HCT116 (cell line): ENCODE measurements at regions not wholly inside any gene's neighbourhood (a gene's known extent, or its start where the extent isn't known, plus 50 kb on each side); places are given as distances from the start of the nearest gene placed in this dataset.

Experiments
- ATAC-seq: fragments of 200-7000 bp; cut with Tn5 transposase; 2 replicates; pipeline ENCODE4 v1.9.1; 2020; ENCODE audit warnings: mild to moderate bottlenecking, moderate library complexity
- BruUV-seq: library from RNA; stranded (reverse); fragments of 400-500 nt; replicated peaks from 2 replicates; lab custom pipeline; 2021; lab: Mats Ljungman, UMichigan
- CTCF ChIA-PET: fragments of 300-600 bp; sonication (Branson Sonifier 250); formaldehyde crosslinking; loops from one replicate; lab custom pipeline; 2021; ENCODE audit warnings: antibody characterized with exemption; lab: Charles Lee
- POLR2A ChIA-PET: fragments of 300-600, 350-600 bp; sonication (Branson Sonifier 250); formaldehyde crosslinking; loops from one replicate; lab custom pipeline; 2021; ENCODE audit warnings: antibody characterized with exemption; lab: Charles Lee
- RAD21 ChIA-PET, 2 experiments: fragments of 300-600 bp; sonication (Branson Sonifier 250); formaldehyde crosslinking; loops; one replicate each; lab custom pipeline; 2023; ENCODE audit warnings: low total read pairs in 2 of 2; ENCODE audit not compliant: uncharacterized antibody in 2 of 2, unreplicated experiment in 2 of 2, low non-redundant PET in 1 of 2; lab: Charles Lee
- DNase-seq: peaks from one replicate; pipeline ENCODE4 v3.0.0-alpha.2; 2010; ENCODE audit warnings: low read depth, low spot score
- H2AFZ ChIP-seq: fragments of 200-600 bp; shearing (Covaris generic), sonication (generic); 2 replicates; pipeline ENCODE4 v1.6.1; 2017; ENCODE audit warnings: low read depth, mixed run types, mixed read lengths, antibody characterized with exemption, low read length; ENCODE audit not compliant: poor library complexity, severe bottlenecking
- H3K27ac ChIP-seq: 2 replicates; pipeline ENCODE4 v1.5.1; 2012; ENCODE audit warnings: low read depth, low read length
- H3K27me3 ChIP-seq: fragments of 200-600 bp; sonication (generic); 2 replicates; pipeline ENCODE4 v1.6.1; 2016; ENCODE audit warnings: mixed run types, low read length, mixed read lengths; ENCODE audit not compliant: insufficient read depth
- H3K36me3 ChIP-seq, 2 experiments: fragments of 200-500 bp in 1 of 2; fragments of 200-600 bp in 1 of 2; sonication (Bioruptor generic) in 1 of 2; sonication (generic) in 1 of 2; 2 replicates each; pipeline versions ENCODE4 v1.5.1 to v1.6.1; 2014 to 2016; ENCODE audit warnings: low read length in 2 of 2, inconsistent platforms in 1 of 2, mixed read lengths in 1 of 2, mixed run types in 1 of 2; ENCODE audit not compliant: insufficient read depth in 2 of 2, control insufficient read depth in 1 of 2
- H3K4me1 ChIP-seq, 2 experiments: fragments of 200-600 bp in 1 of 2; sonication (generic) in 1 of 2; 2 replicates each; pipeline versions ENCODE4 v1.5.1 to v1.6.1; 2012 to 2017; ENCODE audit warnings: low read length in 2 of 2, inconsistent platforms in 1 of 2, mild to moderate bottlenecking in 1 of 2, mixed read lengths in 1 of 2, mixed run types in 1 of 2, moderate library complexity in 1 of 2; ENCODE audit not compliant: insufficient read depth in 2 of 2, control insufficient read depth in 1 of 2
- H3K4me2 ChIP-seq: fragments of 200-600 bp; sonication (generic); 2 replicates; pipeline ENCODE4 v1.6.1; 2017; ENCODE audit warnings: mixed run types, low read length, mixed read lengths
- H3K4me3 ChIP-seq, 2 experiments: fragments of 200-600 bp in 1 of 2; sonication (generic) in 1 of 2; replicated peaks in 1 of 2; 2 replicates each; pipeline ENCODE4 v1.5.1; 2011 to 2016; ENCODE audit warnings: low read length in 2 of 2, control low read depth in 1 of 2, low read depth in 1 of 2, mild to moderate bottlenecking in 1 of 2, mixed read lengths in 1 of 2, mixed run types in 1 of 2
- H3K79me2 ChIP-seq: fragments of 200-600 bp; sonication (generic); 2 replicates; pipeline ENCODE4 v1.6.1; 2017; ENCODE audit warnings: mild to moderate bottlenecking, mixed run types, low read length, moderate library complexity, mixed read lengths; ENCODE audit not compliant: insufficient read depth
- H3K9ac ChIP-seq: fragments of 200-600 bp; sonication (generic); 2 replicates; pipeline ENCODE4 v1.6.1; 2016; ENCODE audit warnings: low read length, mixed read lengths
- H3K9me2 ChIP-seq: fragments of 200-600 bp; sonication (generic), shearing (Covaris generic); 2 replicates; pipeline ENCODE4 v1.6.1; 2017; ENCODE audit warnings: mixed run types, mild to moderate bottlenecking, moderate library complexity; ENCODE audit not compliant: insufficient read depth
- H3K9me3 ChIP-seq, 2 experiments: fragments of 200-500 bp in 1 of 2; fragments of 200-600 bp in 1 of 2; sonication (Bioruptor generic) in 1 of 2; sonication (generic) in 1 of 2; 2 replicates each; pipeline ENCODE4 v1.6.1; 2014 to 2017; ENCODE audit warnings: low read length in 2 of 2, mixed read lengths in 2 of 2, inconsistent platforms in 1 of 2, low read depth in 1 of 2, mild to moderate bottlenecking in 1 of 2, mixed run types in 1 of 2, moderate library complexity in 1 of 2; ENCODE audit not compliant: control insufficient read depth in 1 of 2, insufficient read depth in 1 of 2
- H4K20me1 ChIP-seq: fragments of 200-600 bp; sonication (generic), shearing (Covaris generic); 2 replicates; pipeline ENCODE4 v1.6.1; 2017; ENCODE audit warnings: mixed run types, mild to moderate bottlenecking, moderate library complexity; ENCODE audit not compliant: insufficient read depth
- CBX3 ChIP-seq: IDR thresholded peaks from 2 replicates; pipeline ENCODE4 v1.6.1; 2012; ENCODE audit warnings: low read depth
- CEBPB ChIP-seq: IDR thresholded peaks from 2 replicates; pipeline ENCODE4 v1.6.1; 2012; ENCODE audit warnings: low read depth
- CTCF ChIP-seq, 3 experiments: fragments of 200-600 bp in 1 of 3; sonication (generic) in 1 of 3; IDR thresholded peaks in 2 of 3; conservative IDR thresholded peaks in 1 of 3; 2 replicates each; pipeline ENCODE4 v1.5.1; 2012 to 2017; ENCODE audit warnings: low read depth in 2 of 3, low read length in 2 of 3, antibody characterized with exemption in 1 of 3, borderline replicate concordance in 1 of 3, control low read depth in 1 of 3, mild to moderate bottlenecking in 1 of 3, mixed read lengths in 1 of 3, mixed run types in 1 of 3, moderate library complexity in 1 of 3; ENCODE audit not compliant: insufficient read depth in 1 of 3
- EGR1 ChIP-seq: IDR thresholded peaks from 2 replicates; pipeline ENCODE4 v1.6.1; 2012; ENCODE audit warnings: low read depth
- EZH2phosphoT487 ChIP-seq: fragments of 200-600 bp; IDR thresholded peaks from 2 replicates; pipeline ENCODE4 v1.6.1; 2018; ENCODE audit warnings: antibody characterized with exemption, borderline replicate concordance
- POLR2A ChIP-seq: IDR thresholded peaks from 2 replicates; pipeline ENCODE4 v1.7.0; 2011; ENCODE audit warnings: borderline replicate concordance; ENCODE audit not compliant: insufficient read depth, insufficient read length; ENCODE audit errors: extremely low read depth
- POLR2AphosphoS5 ChIP-seq: IDR thresholded peaks from 2 replicates; pipeline ENCODE4 v1.6.1; 2011; ENCODE audit warnings: mild to moderate bottlenecking, low read depth, low read length, moderate library complexity
- REST ChIP-seq: IDR thresholded peaks from 2 replicates; pipeline ENCODE4 v1.6.1; 2012; ENCODE audit warnings: low read depth
- SIN3A ChIP-seq: IDR thresholded peaks from 2 replicates; pipeline ENCODE4 v1.6.1; 2012; ENCODE audit warnings: low read depth
- YY1 ChIP-seq: IDR thresholded peaks from 2 replicates; pipeline ENCODE4 v1.6.1; 2011; ENCODE audit warnings: low read length, low read depth, moderate library complexity, mild to moderate bottlenecking; ENCODE audit not compliant: insufficient replicate concordance; ENCODE audit errors: extremely low read depth
- ZBTB33 ChIP-seq: IDR thresholded peaks from 2 replicates; pipeline ENCODE4 v1.6.1; 2011; ENCODE audit warnings: mild to moderate bottlenecking, low read length, moderate library complexity; ENCODE audit not compliant: insufficient replicate concordance; ENCODE audit errors: extremely low read depth
- ZNF274 ChIP-seq: fragments of 200-500 bp; sonication (Bioruptor generic); IDR thresholded peaks from 2 replicates; pipeline ENCODE4 v1.6.1; 2014; ENCODE audit warnings: mild to moderate bottlenecking, low read depth, low read length, inconsistent platforms
- intact Hi-C: fragments of 100-400 bp; cut with micrococcal nuclease; formaldehyde crosslinking; loops from 2 replicates; pipeline ENCODE4 v1.10.0; 2022

GRCh38 chr3:18481946-18482548, 56.9 kb upstream of the SATB1 start:
- no peak overlapping the region for H3K9ac ChIP-seq
- ChIA-PET POLR2A (no interaction called here), RAD21 (no interaction called here), CTCF (no interaction called here)
- no peaks in the 10 kb centered on the region for H3K36me3 ChIP-seq
- ATAC-seq = no peak
- H3K27ac ChIP-seq = no peak overlapping the region
- H3K9me2 ChIP-seq = no peaks in the 10 kb centered on the region
- no peak overlapping the region for H3K4me2 ChIP-seq
- no peak overlapping the region for H3K4me3 ChIP-seq
- TF ChIP-seq YY1 (no peak), ZBTB33 (no peak)
- peaks cover 16% of the 10 kb centered on the region; the same call in 1 of the 2 replicates for H3K27me3 ChIP-seq
- BruUV-seq = no TSS peak
- intact Hi-C loops = no loop called here
- no peaks in the 10 kb centered on the region for H3K4me1 ChIP-seq
- H4K20me1 ChIP-seq = no peaks in the 10 kb centered on the region
- no peak overlapping the region for H2AFZ ChIP-seq
- H3K79me2 ChIP-seq = no peaks in the 10 kb centered on the region
- DNase-seq = no peak
- H3K9me3 ChIP-seq = no peaks in the 10 kb centered on the region

GRCh38 chr3:18477620-18478019, 52.5 kb upstream of the SATB1 start:
- H3K79me2 ChIP-seq = no peaks in the 10 kb centered on the region
- DNase-seq (no peak), ATAC-seq (no peak)
- H3K4me2 ChIP-seq = no peak overlapping the region
- POLR2A ChIA-PET = no interaction called here
- CTCF ChIA-PET = no interaction called here
- H3K27ac ChIP-seq = no peak overlapping the region
- H3K9ac ChIP-seq = no peak overlapping the region
- no peaks in the 10 kb centered on the region for H3K9me3 ChIP-seq
- no peaks in the 10 kb centered on the region for H4K20me1 ChIP-seq
- no peaks in the 10 kb centered on the region for H3K4me1 ChIP-seq
- no peaks in the 10 kb centered on the region for H3K9me2 ChIP-seq
- H2AFZ ChIP-seq = no peak overlapping the region
- H3K27me3 ChIP-seq = peaks cover 16% of the 10 kb centered on the region; the same call in 1 of the 2 replicates
- H3K36me3 ChIP-seq = no peaks in the 10 kb centered on the region
- RAD21 ChIA-PET = no interaction called here
- BruUV-seq = no TSS peak
- intact Hi-C loops = no loop called here
- no peak overlapping the region for H3K4me3 ChIP-seq
- TF ChIP-seq EZH2phosphoT487 = no peak
- TF ChIP-seq CTCF (IDR thresholded peaks at IDR 0.05 in 2 of 3, conservative IDR thresholded peaks at IDR 0.05 in 1 of 3; ENCODE audit: borderline replicate concordance in 1 of 3, insufficient read depth in 1 of 3, low read depth in 2 of 3, low read length in 2 of 3) = no peak
- TF ChIP-seq CEBPB = no peak
- TF ChIP-seq ZNF274 = no peak
- no peak for TF ChIP-seq EGR1
- TF ChIP-seq POLR2AphosphoS5 = no peak
- TF ChIP-seq SIN3A = no peak
- no peak for TF ChIP-seq POLR2A
- TF ChIP-seq YY1 = no peak
- TF ChIP-seq CBX3 = no peak
- no peak for TF ChIP-seq REST
